WTC11 (cell line): ENCODE measurements at regions not wholly inside any gene's neighbourhood (a gene's known extent, or its start where the extent isn't known, plus 50 kb on each side); places are given as distances from the start of the nearest gene placed in this dataset.

Experiments
- ARID4B ChIP-seq: sonication (generic); formaldehyde crosslinking; IDR thresholded peaks from 2 replicates; pipeline ENCODE4 v1.8.0; 2023; ENCODE audit warnings: missing genetic modification reagents, mild to moderate bottlenecking, borderline replicate concordance
- ATF2 ChIP-seq: sonication (generic); formaldehyde crosslinking; IDR thresholded peaks from 2 replicates; pipeline ENCODE4 v1.8.1; 2022; ENCODE audit warnings: low read depth, missing genetic modification reagents, borderline replicate concordance
- CREB1 ChIP-seq: sonication (generic); formaldehyde crosslinking; IDR thresholded peaks from 2 replicates; pipeline ENCODE4 v1.8.0; 2023; ENCODE audit warnings: mild to moderate bottlenecking, missing genetic modification reagents
- CTCF ChIP-seq: fragments of 200-600 bp; IDR thresholded peaks from 2 replicates; pipeline ENCODE4 v1.8.0; 2022; ENCODE audit warnings: antibody characterized with exemption
- ELF4 ChIP-seq: sonication (generic); formaldehyde crosslinking; IDR thresholded peaks from 2 replicates; pipeline ENCODE4 v1.8.1; 2022; ENCODE audit warnings: low read depth, mild to moderate bottlenecking, moderate library complexity, missing genetic modification reagents
- FOXJ3 ChIP-seq: sonication (generic); formaldehyde crosslinking; IDR thresholded peaks from 2 replicates; pipeline ENCODE4 v1.9.0; 2021; ENCODE audit warnings: missing genetic modification reagents, mild to moderate bottlenecking, borderline replicate concordance
- HMGXB4 ChIP-seq: sonication (generic); formaldehyde crosslinking; IDR thresholded peaks from 2 replicates; pipeline ENCODE4 v1.8.1; 2023; ENCODE audit warnings: mild to moderate bottlenecking, moderate library complexity, missing genetic modification reagents
- MAX ChIP-seq: sonication (generic); formaldehyde crosslinking; IDR thresholded peaks from 2 replicates; pipeline ENCODE4 v1.8.0; 2022; ENCODE audit warnings: mild to moderate bottlenecking, missing genetic modification reagents
- NR1H2 ChIP-seq: sonication (generic); formaldehyde crosslinking; IDR thresholded peaks from 2 replicates; pipeline ENCODE4 v1.9.0; 2021; ENCODE audit warnings: mild to moderate bottlenecking, moderate library complexity, missing genetic modification reagents
- SP1 ChIP-seq: sonication (generic); formaldehyde crosslinking; conservative IDR thresholded peaks from 2 replicates; pipeline ENCODE4 v1.8.1; 2022; ENCODE audit warnings: missing genetic modification reagents
- TCF7 ChIP-seq: sonication (generic); formaldehyde crosslinking; IDR thresholded peaks from 2 replicates; pipeline ENCODE4 v1.8.0; 2022; ENCODE audit warnings: mild to moderate bottlenecking, low read depth, missing genetic modification reagents, moderate library complexity
- ZMAT4 ChIP-seq: fragments of 250-450 bp; sonication (Bioruptor Pico); IDR thresholded peaks from 2 replicates; pipeline ENCODE4 v1.9.0; 2021; ENCODE audit warnings: mild to moderate bottlenecking

- TF ChIP-seq FOXJ3 (CRISPR knock-in tag) (no peak), CTCF (peak; percentile 58), ELF4 (CRISPR knock-in tag) (no peak), HMGXB4 (CRISPR knock-in tag) (no peak), MAX (no peak), SP1 (CRISPR knock-in tag) (no peak), ZMAT4 (CRISPR knock-in tag) (no peak), CREB1 (CRISPR knock-in tag) (no peak), TCF7 (CRISPR knock-in tag) (no peak), ARID4B (CRISPR knock-in tag) (no peak), ATF2 (CRISPR knock-in tag) (no peak), NR1H2 (CRISPR knock-in tag) (no peak)
Observed at GRCh38 chrX:131677655-131678628, 134.1 kb downstream of the OR13H1 start.
